ENCODE measurements at regions not wholly inside any gene's neighbourhood (a gene's known extent, or its start where the extent isn't known, plus 50 kb on each side); places are given as distances from the start of the nearest gene placed in this dataset.

DNA sequence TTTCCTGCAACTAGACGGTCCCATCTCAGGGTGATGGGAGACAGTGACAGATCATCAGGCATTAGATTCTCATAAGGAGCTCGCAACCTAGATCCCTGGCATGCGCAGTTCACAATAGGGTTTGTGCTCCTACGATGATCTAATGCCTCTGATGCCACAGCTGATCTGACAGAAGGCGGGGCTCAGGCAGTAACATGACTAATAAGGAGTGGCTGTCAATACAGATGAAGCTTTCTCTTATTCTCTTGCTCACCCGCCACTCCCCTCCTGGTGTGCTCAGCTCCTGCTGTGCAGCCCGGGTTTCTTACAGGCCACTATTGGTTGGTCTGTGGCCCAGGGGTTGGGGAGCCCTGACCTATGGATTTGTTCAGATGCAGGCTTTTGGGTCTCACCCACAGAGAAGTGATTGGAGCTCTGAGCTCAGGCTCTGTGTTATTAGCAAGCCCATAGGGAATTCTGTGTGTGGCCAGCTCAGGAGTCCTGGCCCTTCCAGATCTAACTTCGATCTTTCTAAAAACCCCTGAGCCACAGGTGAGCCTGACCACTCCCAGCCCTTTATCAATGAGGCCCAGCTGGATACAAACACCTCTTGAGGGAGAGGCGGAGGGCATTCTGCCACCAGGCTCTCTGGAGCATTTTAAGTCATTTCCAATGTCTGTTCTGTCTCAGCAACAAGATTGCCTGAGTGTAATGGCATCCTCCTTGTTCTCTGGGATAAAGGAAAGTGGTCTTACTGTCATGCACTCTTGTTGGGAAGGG is 351.8 kb downstream of the BUD13 start:
- TF ChIP-seq, protein P1, sequence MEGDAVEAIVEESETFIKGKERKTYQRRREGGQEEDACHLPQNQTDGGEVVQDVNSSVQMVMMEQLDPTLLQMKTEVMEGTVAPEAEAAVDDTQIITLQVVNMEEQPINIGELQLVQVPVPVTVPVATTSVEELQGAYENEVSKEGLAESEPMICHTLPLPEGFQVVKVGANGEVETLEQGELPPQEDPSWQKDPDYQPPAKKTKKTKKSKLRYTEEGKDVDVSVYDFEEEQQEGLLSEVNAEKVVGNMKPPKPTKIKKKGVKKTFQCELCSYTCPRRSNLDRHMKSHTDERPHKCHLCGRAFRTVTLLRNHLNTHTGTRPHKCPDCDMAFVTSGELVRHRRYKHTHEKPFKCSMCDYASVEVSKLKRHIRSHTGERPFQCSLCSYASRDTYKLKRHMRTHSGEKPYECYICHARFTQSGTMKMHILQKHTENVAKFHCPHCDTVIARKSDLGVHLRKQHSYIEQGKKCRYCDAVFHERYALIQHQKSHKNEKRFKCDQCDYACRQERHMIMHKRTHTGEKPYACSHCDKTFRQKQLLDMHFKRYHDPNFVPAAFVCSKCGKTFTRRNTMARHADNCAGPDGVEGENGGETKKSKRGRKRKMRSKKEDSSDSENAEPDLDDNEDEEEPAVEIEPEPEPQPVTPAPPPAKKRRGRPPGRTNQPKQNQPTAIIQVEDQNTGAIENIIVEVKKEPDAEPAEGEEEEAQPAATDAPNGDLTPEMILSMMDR (IDR thresholded peaks at IDR 0.05): no peak
- TF ChIP-seq POLR2A (IDR thresholded peaks at IDR 0.05) (no peak), EP300 (IDR thresholded peaks at IDR 0.05) (no peak)
- Histone ChIP-seq H3K36me3 (no peaks in the 10 kb centered on the region), H3K9me3 (no peaks in the 10 kb centered on the region), H3K27ac (no peak overlapping the region), H3K4me3 (no peak overlapping the region), H3K4me1 (peaks cover 0 to 2% (median 0%) of the 10 kb centered on the region in 4 donors), H3K27me3 (no peaks in the 10 kb centered on the region)
- WGBS, 2 donors: 67 to 73% methylated on average over 9 of the region's 9 CpGs
- DNase-seq (ENCODE audit: low spot score in 2 of 2): no peak

DNA sequence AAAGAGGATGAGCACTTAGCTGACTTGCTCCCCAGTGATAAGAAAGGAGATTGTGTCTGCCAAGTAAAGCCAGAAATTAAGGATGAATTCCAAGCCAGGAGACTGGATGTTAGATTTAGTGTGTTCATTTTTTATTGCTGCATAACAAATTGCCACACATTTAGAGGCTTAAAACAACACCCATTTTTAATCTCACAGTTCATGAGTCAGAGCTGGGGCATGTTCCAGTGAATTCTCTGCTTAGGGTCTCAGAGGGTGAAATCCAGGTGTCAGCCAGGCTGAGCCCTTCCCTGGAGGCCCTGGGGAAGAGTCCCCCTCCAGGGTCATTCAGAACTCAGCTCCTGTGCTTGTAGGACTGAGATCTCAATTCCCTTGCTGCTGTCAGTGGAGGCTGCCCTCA is 352.8 kb downstream of the BUD13 start:
- Histone ChIP-seq H3K27ac (no peak overlapping the region), H3K36me3 (no peaks in the 10 kb centered on the region), H3K4me1 (peaks cover 0 to 2% (median 0%) of the 10 kb centered on the region in 4 donors), H3K4me3 (no peak overlapping the region), H3K27me3 (no peaks in the 10 kb centered on the region), H3K9me3 (no peaks in the 10 kb centered on the region)
- DNase-seq (ENCODE audit: low spot score in 2 of 2): no peak
- TF ChIP-seq, protein P1 (IDR thresholded peaks at IDR 0.05): no peak
- TF ChIP-seq EP300 (IDR thresholded peaks at IDR 0.05) (no peak), POLR2A (IDR thresholded peaks at IDR 0.05) (no peak)

DNA sequence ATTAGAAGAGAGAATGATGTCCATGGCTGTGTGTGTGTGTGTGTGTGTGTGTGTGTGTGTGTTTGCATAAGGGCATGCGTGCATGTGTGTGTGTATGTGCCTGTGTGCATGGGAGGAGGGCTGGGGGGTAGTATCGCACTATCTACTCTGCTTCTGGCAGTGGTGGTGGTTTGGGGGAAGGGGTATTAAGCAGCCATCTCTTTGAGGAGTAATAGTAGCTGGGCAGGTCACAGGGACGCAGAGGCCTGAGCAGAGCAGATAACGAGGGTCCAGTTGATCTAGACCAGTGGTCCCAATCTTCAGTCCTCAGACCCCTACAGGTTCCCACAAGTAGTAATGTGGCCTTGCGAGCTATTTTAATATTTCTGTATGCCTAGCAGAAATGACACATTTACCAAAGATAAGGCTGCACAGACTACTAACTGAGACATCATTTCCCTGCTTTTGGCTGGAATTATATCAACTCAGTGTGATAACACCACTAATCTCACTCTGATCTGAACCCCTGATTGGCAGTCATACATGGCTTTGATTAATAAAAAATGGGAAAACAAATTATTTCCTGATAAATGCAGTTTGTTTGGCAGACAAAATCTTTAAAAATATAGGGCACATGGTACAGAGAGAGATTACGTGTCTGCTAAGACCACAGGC is 354.3 kb downstream of the BUD13 start:
- H3K36me3 ChIP-seq: no peaks in the 10 kb centered on the region
- no peak overlapping the region for H3K4me3 ChIP-seq
- peaks cover 0 to 2% (median 0%) of the 10 kb centered on the region in 4 donors for H3K4me1 ChIP-seq
- H3K27ac ChIP-seq: no peak overlapping the region
- TF ChIP-seq EP300 (IDR thresholded peaks at IDR 0.05): no peak
- no peak for TF ChIP-seq POLR2A (IDR thresholded peaks at IDR 0.05)
- TF ChIP-seq, protein P1 (IDR thresholded peaks at IDR 0.05): no peak
- no peaks in the 10 kb centered on the region for H3K27me3 ChIP-seq
- no peaks in the 10 kb centered on the region for H3K9me3 ChIP-seq
- no peak for DNase-seq (ENCODE audit: low spot score in 2 of 2)
- 90 to 94% methylated on average over 6 of the region's 6 CpGs for WGBS, 2 donors

DNA sequence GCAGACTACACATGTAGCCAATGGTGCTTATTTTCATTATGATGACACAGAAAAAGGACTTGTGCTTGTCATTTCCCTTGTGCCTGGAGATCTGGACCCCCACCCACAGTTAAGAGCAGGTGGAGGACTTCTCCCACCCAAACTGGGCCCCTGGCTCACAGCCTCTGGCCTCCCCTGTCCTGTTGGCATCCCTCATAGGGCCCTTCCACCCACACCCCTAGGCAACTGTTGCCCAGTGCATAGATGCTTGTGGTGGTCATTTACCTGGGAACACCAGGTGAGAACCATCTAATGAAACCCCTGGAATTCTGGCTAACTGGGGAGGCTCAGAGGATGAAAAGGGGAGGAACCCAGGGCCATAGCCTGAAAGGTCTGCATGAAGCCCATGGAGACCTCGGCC is 355.9 kb downstream of the BUD13 start:
- Histone ChIP-seq H3K36me3 (no peaks in the 10 kb centered on the region), H3K27me3 (no peaks in the 10 kb centered on the region), H3K9me3 (no peaks in the 10 kb centered on the region), H3K27ac (no peak overlapping the region), H3K4me1 (peaks cover 0 to 3% (median 0%) of the 10 kb centered on the region in 4 donors), H3K4me3 (no peak overlapping the region)
- no peak for DNase-seq (ENCODE audit: low spot score in 2 of 2)
- TF ChIP-seq EP300 (IDR thresholded peaks at IDR 0.05) (no peak), POLR2A (IDR thresholded peaks at IDR 0.05) (no peak)
- TF ChIP-seq, protein P1 (IDR thresholded peaks at IDR 0.05): no peak
- WGBS, 2 donors: 89 to 100% methylated on average over 1 of the region's 1 CpG

DNA sequence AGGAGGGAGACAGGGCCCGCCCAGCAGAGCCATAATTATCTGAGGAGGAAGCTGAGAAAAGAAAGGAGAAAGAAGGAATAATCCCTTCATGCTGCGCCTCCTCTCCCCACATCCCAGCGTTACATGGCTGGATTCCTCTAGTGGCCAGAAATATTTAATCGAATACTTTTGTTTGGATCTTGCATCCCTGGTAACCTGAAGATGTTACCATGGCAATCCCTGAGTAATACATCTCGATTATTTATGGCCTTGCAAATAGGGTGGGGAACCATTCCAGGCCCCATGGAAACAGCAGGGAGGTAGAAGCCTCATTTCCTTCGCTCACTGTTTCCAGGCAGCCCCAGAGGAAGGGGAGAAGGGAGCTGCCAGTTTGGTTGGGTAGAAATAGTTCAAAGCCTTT is 357.7 kb downstream of the BUD13 start:
- Histone ChIP-seq H3K9me3 (no peaks in the 10 kb centered on the region), H3K4me3 (no peak overlapping the region), H3K27ac (no peak overlapping the region), H3K4me1 (peaks cover 0 to 3% (median 0%) of the 10 kb centered on the region in 4 donors), H3K36me3 (no peaks in the 10 kb centered on the region), H3K27me3 (no peaks in the 10 kb centered on the region)
- TF ChIP-seq POLR2A (IDR thresholded peaks at IDR 0.05): no peak
- no peak for TF ChIP-seq EP300 (IDR thresholded peaks at IDR 0.05)
- TF ChIP-seq, protein P1 (IDR thresholded peaks at IDR 0.05): no peak
- WGBS, 2 donors: 55 to 58% methylated on average over 6 of the region's 6 CpGs
- no peak for DNase-seq (ENCODE audit: low spot score in 2 of 2)
